Endodermal cell (in vitro differentiated cells): ENCODE measurements at regions not wholly inside any gene's neighbourhood (a gene's known extent, or its start where the extent isn't known, plus 50 kb on each side); places are given as distances from the start of the nearest gene placed in this dataset.

ENCODE experiments used
- DNase-seq: peaks from one replicate; pipeline ENCODE4 v3.0.0-alpha.2; 2017
- H3K27ac ChIP-seq: 2 replicates; pipeline ENCODE4 v1.5.1; 2013; ENCODE audit warnings: mild to moderate bottlenecking, low read depth, low read length, moderate library complexity
- H3K27me3 ChIP-seq: 2 replicates; pipeline ENCODE4 v1.6.1; 2013; ENCODE audit warnings: mild to moderate bottlenecking, low read length, moderate library complexity; ENCODE audit not compliant: insufficient read depth, control insufficient read depth, poor library complexity, severe bottlenecking
- H3K36me3 ChIP-seq: 2 replicates; pipeline ENCODE4 v1.7.0; 2013; ENCODE audit warnings: mild to moderate bottlenecking, low read length, moderate library complexity; ENCODE audit not compliant: control insufficient read depth, insufficient read depth
- H3K4me1 ChIP-seq: one replicate; pipeline ENCODE4 v1.7.0; 2013; ENCODE audit warnings: low read length; ENCODE audit not compliant: control insufficient read depth, insufficient read depth
- H3K4me3 ChIP-seq: 2 replicates; pipeline ENCODE4 v1.5.1; 2013; ENCODE audit warnings: mild to moderate bottlenecking, low read length, moderate library complexity
- H3K9ac ChIP-seq: 2 replicates; pipeline ENCODE4 v1.6.1; 2013; ENCODE audit warnings: mild to moderate bottlenecking, low read length, moderate library complexity; ENCODE audit not compliant: poor library complexity, severe bottlenecking; ENCODE audit errors: extremely low read depth
- H3K9me3 ChIP-seq: 2 replicates; pipeline ENCODE4 v1.6.1; 2013; ENCODE audit warnings: mild to moderate bottlenecking, low read length, moderate library complexity; ENCODE audit not compliant: control insufficient read depth
- H3K27ac Mint-ChIP-seq: 2 replicates; pipeline ENCODE4 v1.8.0; 2020; ENCODE audit warnings: mixed read lengths
- H3K27me3 Mint-ChIP-seq: 2 replicates; pipeline ENCODE4 v1.8.0; 2021; ENCODE audit warnings: mild to moderate bottlenecking, mixed read lengths; ENCODE audit not compliant: insufficient read depth
- H3K36me3 Mint-ChIP-seq: 2 replicates; pipeline ENCODE4 v1.8.0; 2020; ENCODE audit warnings: low read depth, mixed read lengths
- H3K4me1 Mint-ChIP-seq: 2 replicates; pipeline ENCODE4 v1.8.0; 2020; ENCODE audit warnings: mixed read lengths
- H3K4me3 Mint-ChIP-seq: 2 replicates; pipeline ENCODE4 v1.8.0; 2020; ENCODE audit warnings: mild to moderate bottlenecking, moderate library complexity, mixed read lengths
- H3K9me3 Mint-ChIP-seq: 2 replicates; pipeline ENCODE4 v1.8.0; 2020; ENCODE audit warnings: mild to moderate bottlenecking, mixed read lengths
- WGBS, 2 experiments: methylation state at CpG; one replicate each; pipeline versions ENCODE4 v1.1.5 to v1.1.7; 2013; ENCODE audit warnings: missing lambda C conversion rate in 2 of 2, mixed read lengths in 1 of 2; ENCODE audit not compliant: insufficient coverage in 1 of 2, insufficient read length in 1 of 2; 5-methylcytosine and 5-hydroxymethylcytosine counted together
- TF ChIP-seq, protein P1 (sequence below): fragments of 200-600 bp; sonication (generic); conservative IDR thresholded peaks from 2 replicates; pipeline ENCODE4 v1.5.0; 2021; ENCODE audit warnings: antibody characterized with exemption, mild to moderate bottlenecking

DNA sequence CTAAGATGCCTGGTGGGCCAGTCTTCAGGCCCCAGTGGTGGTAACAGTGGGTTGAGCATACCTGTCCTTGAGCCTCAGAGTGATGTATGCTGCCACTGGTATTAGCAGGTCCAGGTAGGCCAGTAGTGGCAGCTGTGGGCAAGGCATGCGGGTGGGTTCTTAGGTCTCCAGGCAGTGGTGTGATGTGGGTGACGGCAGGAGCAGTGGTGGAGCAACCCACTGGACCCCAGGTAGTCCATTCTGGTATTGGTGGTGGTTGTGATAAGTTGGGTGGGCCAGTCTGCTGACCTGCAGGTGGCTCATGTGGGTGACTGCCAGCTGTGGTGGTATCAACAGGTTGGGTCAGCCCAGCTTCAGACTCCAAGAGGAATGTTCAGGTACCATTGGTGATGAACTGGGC, 165.0 kb upstream of the GORAB start:
- H3K27ac Mint-ChIP-seq = no peak overlapping the region

DNA sequence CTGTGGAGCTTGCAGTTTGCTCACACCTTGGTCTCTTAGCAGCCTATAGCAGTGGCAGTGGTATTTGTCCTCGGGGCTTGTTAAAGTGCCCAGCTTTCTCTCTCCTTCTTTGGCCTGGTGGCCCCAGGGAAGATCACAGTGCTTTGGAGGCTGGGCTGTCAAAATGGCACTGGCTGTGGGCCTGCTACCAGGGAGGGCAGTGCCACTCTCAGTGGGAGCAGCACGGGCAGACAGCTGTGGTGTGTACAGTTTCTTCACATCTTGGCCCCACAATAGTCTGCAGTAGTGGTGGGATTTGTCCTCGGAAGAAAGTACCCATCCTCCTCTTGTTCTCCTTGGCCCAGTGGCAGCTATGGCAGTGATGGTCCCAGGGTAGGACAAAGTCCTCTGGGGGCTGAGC, 164.4 kb upstream of the GORAB start:
- Histone ChIP-seq H3K9ac (no peak overlapping the region), H3K36me3 (no peaks in the 10 kb centered on the region), H3K4me1 (no peaks in the 10 kb centered on the region), H3K27me3 (no peaks in the 10 kb centered on the region), H3K9me3 (no peaks in the 10 kb centered on the region), H3K27ac (no peak overlapping the region), H3K4me3 (no peak overlapping the region)
- WGBS, 2 experiments = 93 to 100% methylated on average over 1 to 3 of the region's 3 CpGs
- no peaks in the 10 kb centered on the region for H3K36me3 Mint-ChIP-seq
- H3K4me3 Mint-ChIP-seq = no peak overlapping the region
- H3K9me3 Mint-ChIP-seq = peaks cover 2% of the 10 kb centered on the region
- no peaks in the 10 kb centered on the region for H3K27me3 Mint-ChIP-seq
- TF ChIP-seq, protein P1, sequence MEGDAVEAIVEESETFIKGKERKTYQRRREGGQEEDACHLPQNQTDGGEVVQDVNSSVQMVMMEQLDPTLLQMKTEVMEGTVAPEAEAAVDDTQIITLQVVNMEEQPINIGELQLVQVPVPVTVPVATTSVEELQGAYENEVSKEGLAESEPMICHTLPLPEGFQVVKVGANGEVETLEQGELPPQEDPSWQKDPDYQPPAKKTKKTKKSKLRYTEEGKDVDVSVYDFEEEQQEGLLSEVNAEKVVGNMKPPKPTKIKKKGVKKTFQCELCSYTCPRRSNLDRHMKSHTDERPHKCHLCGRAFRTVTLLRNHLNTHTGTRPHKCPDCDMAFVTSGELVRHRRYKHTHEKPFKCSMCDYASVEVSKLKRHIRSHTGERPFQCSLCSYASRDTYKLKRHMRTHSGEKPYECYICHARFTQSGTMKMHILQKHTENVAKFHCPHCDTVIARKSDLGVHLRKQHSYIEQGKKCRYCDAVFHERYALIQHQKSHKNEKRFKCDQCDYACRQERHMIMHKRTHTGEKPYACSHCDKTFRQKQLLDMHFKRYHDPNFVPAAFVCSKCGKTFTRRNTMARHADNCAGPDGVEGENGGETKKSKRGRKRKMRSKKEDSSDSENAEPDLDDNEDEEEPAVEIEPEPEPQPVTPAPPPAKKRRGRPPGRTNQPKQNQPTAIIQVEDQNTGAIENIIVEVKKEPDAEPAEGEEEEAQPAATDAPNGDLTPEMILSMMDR = no peak
- no peaks in the 10 kb centered on the region for H3K4me1 Mint-ChIP-seq
- H3K27ac Mint-ChIP-seq = peak overlapping the region; percentile 44
- DNase-seq = no peak

More for the DNA sequence above, 165.0 kb upstream of the GORAB start:
- TF ChIP-seq, protein P1 = no peak
- Histone ChIP-seq H3K9ac (no peak overlapping the region), H3K27me3 (no peaks in the 10 kb centered on the region), H3K27ac (no peak overlapping the region), H3K9me3 (no peaks in the 10 kb centered on the region), H3K36me3 (no peaks in the 10 kb centered on the region), H3K4me3 (no peak overlapping the region), H3K4me1 (no peaks in the 10 kb centered on the region)
- Mint-ChIP-seq H3K27me3 (no peaks in the 10 kb centered on the region), H3K4me1 (no peaks in the 10 kb centered on the region), H3K36me3 (no peaks in the 10 kb centered on the region), H3K9me3 (peaks cover 2% of the 10 kb centered on the region), H3K4me3 (no peak overlapping the region)
- 93 to 100% methylated on average over 1 to 2 of the region's 2 CpGs for WGBS, 2 experiments
- DNase-seq = no peak

DNA sequence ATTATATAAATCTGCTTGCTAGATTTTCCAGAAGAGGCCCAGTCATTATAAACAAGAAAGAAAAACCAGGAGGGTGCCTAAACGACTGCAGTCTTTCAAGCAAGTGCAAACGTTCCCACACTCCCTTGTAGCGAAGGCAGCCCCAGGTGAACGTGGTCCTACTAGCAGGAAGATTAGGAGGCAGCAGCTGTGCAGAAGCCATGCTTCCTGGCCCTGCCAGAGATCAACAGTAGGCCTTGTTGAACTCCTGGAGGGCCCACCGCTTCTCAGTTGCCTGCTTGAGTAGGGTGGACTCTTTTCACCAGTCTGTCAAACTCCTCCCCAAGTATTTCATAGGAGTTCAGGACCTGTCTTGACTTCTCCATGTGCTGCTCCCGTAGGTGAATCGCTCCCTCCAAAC, 163.0 kb upstream of the GORAB start:
- no peaks in the 10 kb centered on the region for H3K9me3 ChIP-seq
- Mint-ChIP-seq H3K4me1 (no peaks in the 10 kb centered on the region), H3K27me3 (no peaks in the 10 kb centered on the region), H3K36me3 (no peaks in the 10 kb centered on the region), H3K4me3 (no peak overlapping the region), H3K9me3 (peaks cover 2% of the 10 kb centered on the region), H3K27ac (no peak overlapping the region)
- TF ChIP-seq, protein P1 = no peak
- no peaks in the 10 kb centered on the region for H3K27me3 ChIP-seq
- H3K9ac ChIP-seq = no peak overlapping the region
- 84 to 94% methylated on average over 6 to 7 of the region's 7 CpGs for WGBS, 2 experiments
- peak; percentile 44 for DNase-seq
- no peaks in the 10 kb centered on the region for H3K36me3 ChIP-seq
- no peaks in the 10 kb centered on the region for H3K4me1 ChIP-seq
- H3K27ac ChIP-seq = no peak overlapping the region
- H3K4me3 ChIP-seq = no peak overlapping the region
